C4-2B (cell line): ENCODE measurements at regions not wholly inside any gene's neighbourhood (a gene's known extent, or its start where the extent isn't known, plus 50 kb on each side); places are given as distances from the start of the nearest gene placed in this dataset.

Source experiments
- ZFX ChIP-seq: fragments of 450-650 bp; IDR thresholded peaks from 2 replicates; pipeline ENCODE4 v1.6.1; 2017
- TF ChIP-seq, protein P1 (sequence below): fragments of 450-650 bp; conservative IDR thresholded peaks from 2 replicates; pipeline ENCODE4 v1.5.1; 2017; ENCODE audit warnings: mild to moderate bottlenecking

DNA sequence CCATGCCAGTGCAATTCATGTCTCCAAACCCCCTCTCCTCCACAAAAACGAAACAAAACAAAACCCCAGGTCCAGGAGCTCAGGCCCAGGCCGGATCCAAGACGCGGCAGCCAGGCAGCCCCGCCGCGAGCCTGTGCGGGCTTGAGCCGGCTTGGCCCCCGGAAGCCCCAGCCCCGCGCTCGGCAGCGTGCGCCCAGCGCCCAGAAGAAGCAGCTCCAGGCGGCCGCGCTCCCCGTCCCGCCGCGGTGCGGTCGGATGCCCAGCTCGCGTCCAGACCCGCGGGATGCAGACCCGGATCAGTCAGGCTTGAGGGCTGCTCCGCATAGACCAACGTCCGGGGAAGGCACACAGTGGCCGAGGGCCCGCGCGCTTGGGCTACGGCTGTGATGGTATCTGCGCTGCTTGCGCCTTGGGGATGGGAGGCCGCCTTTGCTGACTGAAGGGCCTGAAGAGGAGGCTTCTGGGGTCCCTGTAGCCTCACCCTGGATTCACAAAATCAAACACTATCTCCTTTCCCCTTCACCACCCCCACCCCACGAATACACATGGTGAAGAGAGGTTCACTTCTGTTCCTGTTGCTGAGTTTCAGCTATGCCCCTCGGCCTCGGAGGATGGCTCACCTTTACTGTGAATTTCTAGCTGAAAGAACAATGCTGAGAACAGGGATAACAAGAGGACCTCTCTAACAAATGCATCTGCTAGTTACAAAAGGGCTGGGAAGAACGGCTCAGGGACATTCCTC lies 79.9 kb upstream of the EN2 start:
- TF ChIP-seq, protein P1, sequence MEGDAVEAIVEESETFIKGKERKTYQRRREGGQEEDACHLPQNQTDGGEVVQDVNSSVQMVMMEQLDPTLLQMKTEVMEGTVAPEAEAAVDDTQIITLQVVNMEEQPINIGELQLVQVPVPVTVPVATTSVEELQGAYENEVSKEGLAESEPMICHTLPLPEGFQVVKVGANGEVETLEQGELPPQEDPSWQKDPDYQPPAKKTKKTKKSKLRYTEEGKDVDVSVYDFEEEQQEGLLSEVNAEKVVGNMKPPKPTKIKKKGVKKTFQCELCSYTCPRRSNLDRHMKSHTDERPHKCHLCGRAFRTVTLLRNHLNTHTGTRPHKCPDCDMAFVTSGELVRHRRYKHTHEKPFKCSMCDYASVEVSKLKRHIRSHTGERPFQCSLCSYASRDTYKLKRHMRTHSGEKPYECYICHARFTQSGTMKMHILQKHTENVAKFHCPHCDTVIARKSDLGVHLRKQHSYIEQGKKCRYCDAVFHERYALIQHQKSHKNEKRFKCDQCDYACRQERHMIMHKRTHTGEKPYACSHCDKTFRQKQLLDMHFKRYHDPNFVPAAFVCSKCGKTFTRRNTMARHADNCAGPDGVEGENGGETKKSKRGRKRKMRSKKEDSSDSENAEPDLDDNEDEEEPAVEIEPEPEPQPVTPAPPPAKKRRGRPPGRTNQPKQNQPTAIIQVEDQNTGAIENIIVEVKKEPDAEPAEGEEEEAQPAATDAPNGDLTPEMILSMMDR, result no peak
- no peak for TF ChIP-seq ZFX
